Stimulated activated CD8-positive, alpha-beta memory T cell treated with anti-CD3 and anti-CD28 coated beads, Interleukin-4, amount 100 ng/mL, for 24 hours (primary cell): ENCODE measurements at regions not wholly inside any gene's neighbourhood (a gene's known extent, or its start where the extent isn't known, plus 50 kb on each side); places are given as distances from the start of the nearest gene placed in this dataset.
"Not testable (repeated sequence)": the region's sequence is repeated elsewhere in the genome, so short reads cannot be mapped to it uniquely, and the experiment has no call there.

Experiments used
- DNase-seq: peaks from one replicate; pipeline ENCODE4 v3.0.0-alpha.2; 2020; ENCODE audit warnings: low read depth

DNA sequence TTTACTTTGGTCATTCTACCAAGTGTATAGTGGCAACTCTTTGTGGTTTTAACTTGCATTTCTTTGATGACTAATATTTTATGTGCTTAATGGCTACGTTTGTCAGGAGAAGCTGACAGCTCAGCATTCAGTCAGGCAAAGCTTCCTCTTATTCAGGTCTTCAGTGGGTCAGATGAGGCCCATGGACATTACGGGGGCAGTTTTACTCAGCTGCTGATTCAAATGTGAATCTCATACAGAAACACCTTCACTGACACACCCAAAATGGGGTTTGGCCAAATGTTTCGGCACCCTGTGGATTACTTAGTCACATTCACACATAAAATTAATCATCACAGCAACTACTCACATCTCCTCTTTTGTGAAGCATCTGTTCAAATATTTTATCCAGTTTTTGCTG, 104.9 kb upstream of the PLD5 start:
- no peak for DNase-seq

DNA sequence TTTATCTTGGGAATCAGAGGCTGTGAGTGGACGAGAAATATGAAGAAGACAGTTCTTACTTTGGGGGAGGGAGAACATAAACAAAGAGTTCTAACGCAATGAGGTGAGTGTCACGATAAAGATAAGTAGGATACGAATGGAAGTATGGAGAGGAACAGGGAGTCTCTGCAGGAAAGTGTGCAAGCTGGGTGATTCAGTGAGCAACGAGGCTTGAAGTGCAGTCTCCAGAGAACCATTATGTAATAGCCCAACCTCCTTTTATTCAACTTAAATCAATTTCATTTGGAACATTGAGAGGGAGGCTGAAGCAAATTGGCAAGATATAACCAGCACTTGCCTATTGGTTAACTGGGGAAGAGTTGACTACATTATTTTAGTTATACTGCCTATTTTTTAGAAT, 99.3 kb upstream of the PLD5 start:
- DNase-seq = no peak

DNA sequence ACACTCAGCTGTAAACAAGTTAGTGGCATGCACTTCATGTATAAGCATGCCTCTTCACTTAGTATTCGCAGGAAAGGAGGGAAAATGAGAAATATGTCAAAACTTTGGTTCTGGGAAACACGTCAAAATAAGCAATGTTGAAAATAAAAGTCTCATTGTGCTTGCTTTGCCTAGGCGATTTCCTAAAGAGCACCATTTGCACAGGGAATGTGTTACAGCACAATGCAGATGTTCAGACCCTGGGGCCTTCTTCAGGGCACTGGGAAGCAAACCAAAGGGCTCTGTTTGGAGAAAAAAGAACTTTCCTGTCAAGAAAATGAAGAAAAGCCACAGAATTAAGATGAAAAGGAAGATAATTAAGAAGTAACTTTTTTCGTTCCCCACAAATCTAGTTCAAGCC, 98.6 kb upstream of the PLD5 start:
- no peak for DNase-seq

DNA sequence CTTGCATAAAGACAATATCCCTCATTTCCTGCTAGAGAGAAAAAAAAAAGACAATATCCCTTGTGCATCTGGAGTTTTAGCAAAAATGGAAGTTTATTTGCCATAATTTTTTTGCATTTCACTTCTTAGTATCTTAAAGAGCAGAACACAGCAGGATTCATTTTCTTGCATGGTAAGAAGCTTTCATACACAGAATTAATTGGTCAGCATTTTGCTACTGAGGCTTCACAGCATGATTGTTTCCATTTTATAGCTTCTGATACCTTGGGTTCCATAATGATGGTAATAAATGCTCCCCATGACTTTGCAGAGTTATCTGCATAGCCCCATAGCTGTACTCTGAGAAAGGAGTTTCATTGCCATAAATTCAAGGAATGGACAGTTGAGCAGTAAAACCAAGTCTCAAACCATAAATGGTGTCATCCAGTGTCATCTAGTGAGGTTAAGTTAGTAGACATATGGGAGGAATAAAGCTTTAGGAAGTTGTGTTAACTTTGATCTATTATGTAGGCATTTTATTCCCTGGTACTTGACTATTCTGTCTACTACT, 88.8 kb upstream of the PLD5 start:
- no peak for DNase-seq

DNA sequence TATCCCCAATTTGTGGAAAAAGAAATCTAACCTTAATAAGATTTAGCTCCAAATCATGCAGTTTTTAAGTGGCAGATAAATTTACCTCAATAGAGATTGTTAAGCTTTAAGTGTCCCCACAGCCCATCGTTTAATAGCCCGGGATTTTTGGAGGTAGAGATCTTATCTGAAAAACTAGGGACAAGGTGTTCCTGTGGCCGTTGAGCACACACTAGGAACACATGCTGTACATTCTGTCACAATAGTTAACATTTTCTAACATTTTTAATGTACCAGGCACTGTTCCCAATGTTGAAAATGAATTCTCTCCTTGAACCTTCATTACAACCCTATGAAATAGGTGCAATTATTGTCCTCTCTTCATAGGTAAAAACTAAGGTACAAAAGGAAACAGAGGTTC, 85.7 kb upstream of the PLD5 start:
- DNase-seq = no peak

DNA sequence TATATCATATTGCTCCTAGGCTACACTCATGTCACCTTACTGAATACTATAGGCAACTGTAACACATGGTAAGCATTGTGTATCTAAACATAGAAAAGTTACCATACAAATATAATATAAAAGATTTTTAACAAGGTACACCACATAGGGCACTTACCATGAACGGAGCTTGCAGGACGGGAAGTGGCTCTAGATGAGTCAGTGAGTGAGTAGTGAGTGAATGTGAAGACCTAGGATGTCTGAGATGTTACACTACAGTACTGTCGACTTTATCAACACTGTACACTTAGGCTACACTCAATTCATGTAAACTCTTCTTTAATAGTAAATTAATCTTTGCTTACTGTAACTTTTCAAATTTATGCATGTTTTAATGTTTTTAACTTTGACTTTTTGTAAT, 81.0 kb upstream of the PLD5 start:
- no peak for DNase-seq

DNA sequence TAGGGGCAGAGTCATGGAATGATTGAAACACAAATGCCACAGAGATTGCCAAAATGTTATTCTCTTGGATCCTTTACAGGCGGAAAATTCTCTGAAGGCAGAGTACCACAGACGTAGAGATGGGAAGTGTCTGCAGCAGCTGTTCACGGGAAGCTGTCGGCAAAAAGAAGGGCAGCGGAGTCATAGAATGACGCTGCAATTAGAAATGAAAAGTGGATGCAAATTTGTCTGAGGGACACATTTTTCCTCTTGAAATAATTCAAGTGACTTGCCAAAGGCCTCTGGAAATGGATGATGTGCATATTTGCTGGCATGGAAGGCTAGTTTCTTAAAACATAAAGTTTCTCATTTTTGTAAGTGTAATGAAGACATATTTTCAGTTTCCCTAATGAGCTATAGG, 77.5 kb upstream of the PLD5 start:
- DNase-seq = no peak

DNA sequence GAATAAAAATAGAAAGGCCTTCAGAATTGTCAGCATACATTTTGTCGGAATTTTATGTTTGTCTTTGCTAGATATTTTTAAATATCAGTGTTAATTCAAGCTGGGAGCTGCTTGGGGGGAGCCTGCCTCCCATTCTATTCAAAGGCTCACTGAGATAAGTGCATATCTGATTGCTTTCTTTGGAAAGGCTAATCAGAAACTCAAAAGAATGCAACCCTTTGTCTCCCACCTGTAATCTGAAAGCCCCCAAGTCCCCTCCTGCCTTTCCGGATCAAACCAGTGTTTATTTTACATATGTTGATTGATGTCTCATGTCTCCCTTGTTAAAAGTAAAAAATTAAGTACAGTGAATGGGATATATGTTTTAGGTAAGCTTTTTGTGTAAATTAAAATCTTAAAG, 69.3 kb upstream of the PLD5 start:
- DNase-seq = not testable (repeated sequence)

DNA sequence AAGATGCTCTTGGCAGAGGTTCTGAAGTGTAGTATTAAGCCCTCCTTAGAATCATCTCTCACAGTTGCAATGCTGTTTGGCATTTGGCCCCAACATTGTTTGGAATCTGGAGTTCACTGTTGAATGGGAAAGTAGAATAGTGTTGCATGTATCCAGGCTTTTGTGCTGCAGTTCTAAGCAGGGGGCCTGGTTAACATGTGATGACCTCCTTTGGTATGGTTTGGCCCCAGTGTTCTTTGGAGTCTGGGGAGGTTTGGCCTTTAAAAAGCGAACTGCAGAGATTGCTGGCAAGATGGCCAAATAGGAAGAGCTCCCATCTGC, 61.8 kb upstream of the PLD5 start:
- DNase-seq = no peak

DNA sequence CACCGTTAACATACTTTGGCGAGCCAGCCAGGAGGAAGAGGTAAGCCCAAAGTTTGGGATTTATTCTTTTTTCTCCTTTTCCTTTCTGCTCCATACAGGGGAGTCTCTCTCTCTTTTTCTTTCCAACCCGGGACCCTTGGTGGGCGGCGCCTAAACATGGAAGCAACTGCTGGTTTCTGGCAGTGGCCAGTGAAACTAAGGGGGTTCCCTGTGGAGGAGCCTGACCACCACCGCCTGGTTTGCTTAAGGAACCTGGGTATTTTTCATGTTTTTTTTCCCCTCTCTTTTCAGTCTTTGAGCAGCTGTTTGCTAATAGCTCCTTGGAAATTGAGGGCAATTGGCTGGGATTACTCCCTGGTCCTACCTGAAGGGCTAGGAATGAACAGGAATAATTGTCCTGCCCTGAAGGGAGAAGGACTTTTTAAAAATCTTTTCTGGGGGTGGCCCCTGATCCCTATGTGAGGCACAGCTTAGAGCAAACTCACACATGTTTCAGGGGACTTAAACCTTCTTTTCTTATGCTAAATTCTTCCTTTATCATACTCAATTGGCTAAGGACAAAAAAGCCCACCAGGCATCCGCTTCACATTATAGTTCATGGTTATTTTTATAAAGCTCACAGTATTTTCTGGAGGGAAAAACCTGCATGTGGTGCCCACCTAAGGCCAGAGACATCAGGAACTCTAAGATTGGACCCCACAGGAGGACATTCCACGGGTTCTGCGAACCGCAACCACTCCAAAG, 61.3 kb upstream of the PLD5 start:
- no peak for DNase-seq

DNA sequence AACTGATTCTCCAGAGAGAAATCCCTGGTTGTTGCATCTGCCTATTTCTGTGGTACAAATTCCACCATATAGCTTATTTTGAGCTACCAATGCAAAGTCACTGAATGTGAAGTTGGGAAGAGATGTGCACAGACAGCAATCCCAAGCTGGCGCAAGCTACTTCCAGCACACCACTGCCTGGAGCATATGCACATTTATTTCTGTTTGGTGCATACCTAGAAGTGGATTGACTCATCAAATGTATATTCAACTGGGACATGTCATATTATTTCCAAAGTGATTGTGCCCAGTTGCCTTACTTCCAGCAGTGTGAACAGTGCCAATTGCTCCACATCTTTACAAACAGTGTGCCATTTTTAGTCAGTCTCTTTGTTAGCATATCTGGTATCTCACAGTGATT, 58.2 kb upstream of the PLD5 start:
- DNase-seq = no peak

DNA sequence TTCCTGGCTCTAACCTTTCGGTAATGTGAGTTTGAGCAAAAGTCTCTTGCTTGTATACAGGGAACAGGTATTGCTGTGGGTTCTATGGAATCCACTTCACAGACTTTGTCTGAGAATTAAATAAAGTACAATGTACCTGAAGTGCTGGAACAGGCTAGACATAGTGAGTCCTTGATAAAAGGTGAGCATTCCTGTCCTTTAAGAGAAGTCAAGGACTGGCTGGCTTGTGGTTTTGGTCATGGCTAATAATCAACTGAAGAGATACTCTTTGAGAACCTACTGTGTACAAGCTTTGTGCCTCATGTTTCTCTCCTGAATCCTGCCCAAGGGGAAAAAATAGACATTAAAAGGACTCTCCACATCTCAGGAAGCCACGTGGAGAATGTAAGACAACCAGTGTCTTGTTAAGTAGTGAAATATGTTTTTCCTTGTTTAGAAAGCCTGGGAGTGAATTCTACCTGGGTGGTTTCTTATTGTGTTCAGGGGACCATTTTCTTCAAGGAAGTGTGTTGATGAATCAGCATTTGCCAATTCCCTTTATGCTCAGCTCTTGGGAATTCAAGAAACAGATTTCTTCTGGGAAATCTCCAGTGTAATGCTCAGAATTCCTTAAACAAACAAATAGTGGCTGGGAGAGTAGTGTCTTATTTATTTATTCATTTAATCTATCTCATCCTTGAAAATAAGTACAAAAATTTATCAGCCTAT, 55.2 kb upstream of the PLD5 start:
- no peak for DNase-seq
